NCI-H2029 treated with DMSO at 0.1 percent for 48 hours (cell line): ENCODE measurements at regions not wholly inside any gene's neighbourhood (a gene's known extent, or its start where the extent isn't known, plus 50 kb on each side); places are given as distances from the start of the nearest gene placed in this dataset.

Experiments
- DNase-seq: peaks from one replicate; lab custom pipeline; 2025; lab: John Stamatoyannopoulos, UW

- DNase-seq: no peak
Observed at GRCh38 chr1:239888639-239889038, 203.0 kb upstream of the FMN2 start.

GRCh38 chr1:239891621-239892358, 199.9 kb upstream of the FMN2 start:
- DNase-seq: no peak

- no peak for DNase-seq
Observed at GRCh38 chr1:239892602-239893001, 199.1 kb upstream of the FMN2 start.

GRCh38 chr1:239893127-239893731, 198.5 kb upstream of the FMN2 start:
- DNase-seq: no peak

- DNase-seq: no peak
Observed at GRCh38 chr1:239896569-239896968, 195.1 kb upstream of the FMN2 start.

GRCh38 chr1:239896980-239897379, 194.7 kb upstream of the FMN2 start:
- no peak for DNase-seq

- DNase-seq: no peak
Observed at GRCh38 chr1:239897458-239897857, 194.2 kb upstream of the FMN2 start.

- peak; percentile 14 for DNase-seq
Observed at GRCh38 chr1:239898062-239898730, 193.5 kb upstream of the FMN2 start.

GRCh38 chr1:239899747-239900146, 191.9 kb upstream of the FMN2 start:
- DNase-seq: no peak

GRCh38 chr1:239906394-239906793, 185.3 kb upstream of the FMN2 start:
- no peak for DNase-seq

GRCh38 chr1:239909898-239910297, 181.8 kb upstream of the FMN2 start:
- no peak for DNase-seq

GRCh38 chr1:239912471-239912870, 179.2 kb upstream of the FMN2 start:
- no peak for DNase-seq

- DNase-seq: no peak
Observed at GRCh38 chr1:239913141-239913585, 178.5 kb upstream of the FMN2 start.

GRCh38 chr1:239914751-239915231, 176.9 kb upstream of the FMN2 start:
- no peak for DNase-seq

GRCh38 chr1:239918634-239919033, 173.0 kb upstream of the FMN2 start:
- DNase-seq: no peak

- DNase-seq: no peak
Observed at GRCh38 chr1:239920214-239920613, 171.5 kb upstream of the FMN2 start.

- no peak for DNase-seq
Observed at GRCh38 chr1:239922778-239923522, 168.7 kb upstream of the FMN2 start.

- DNase-seq: no peak
Observed at GRCh38 chr1:239924741-239925350, 166.8 kb upstream of the FMN2 start.

GRCh38 chr1:239926184-239926583, 165.5 kb upstream of the FMN2 start:
- DNase-seq: no peak

- no peak for DNase-seq
Observed at GRCh38 chr1:239929317-239929716, 162.4 kb upstream of the FMN2 start.

GRCh38 chr1:239930686-239931262, 160.9 kb upstream of the FMN2 start:
- DNase-seq: no peak

- DNase-seq: no peak
Observed at GRCh38 chr1:239931341-239931740, 160.3 kb upstream of the FMN2 start.
